Calu3 (cell line): ENCODE measurements at regions not wholly inside any gene's neighbourhood (a gene's known extent, or its start where the extent isn't known, plus 50 kb on each side); places are given as distances from the start of the nearest gene placed in this dataset.
A peak's percentile ranks its signal among the peaks of the same experiment; 100 is the strongest.

Experiments
- BruUV-seq: library from RNA; stranded (reverse); fragments of 400-500 nt; replicated peaks from 2 replicates; lab custom pipeline; 2021; lab: Mats Ljungman, UMichigan
- CTCF ChIA-PET: fragments of 300-600 bp; sonication (Branson Sonifier 250); formaldehyde crosslinking; loops from one replicate; lab custom pipeline; 2022; ENCODE audit warnings: antibody characterized with exemption; lab: Charles Lee
- DNase-seq: peaks from one replicate; pipeline ENCODE4 v3.0.0; 2022
- H3K27ac Mint-ChIP-seq: one replicate; pipeline ENCODE4 v1.8.0; 2022; ENCODE audit warnings: mixed read lengths; ENCODE audit not compliant: unreplicated experiment
- H3K27me3 Mint-ChIP-seq: one replicate; pipeline ENCODE4 v1.8.0; 2022; ENCODE audit warnings: mixed read lengths; ENCODE audit not compliant: unreplicated experiment
- H3K36me3 Mint-ChIP-seq: one replicate; pipeline ENCODE4 v1.8.0; 2022; ENCODE audit warnings: mild to moderate bottlenecking, moderate library complexity, mixed read lengths; ENCODE audit not compliant: insufficient read depth, unreplicated experiment
- H3K4me1 Mint-ChIP-seq: one replicate; pipeline ENCODE4 v1.8.0; 2022; ENCODE audit warnings: mild to moderate bottlenecking, low read depth, mixed read lengths; ENCODE audit not compliant: unreplicated experiment
- H3K4me3 Mint-ChIP-seq: one replicate; pipeline ENCODE4 v1.8.0; 2022; ENCODE audit warnings: mild to moderate bottlenecking, low read depth, moderate library complexity, mixed read lengths; ENCODE audit not compliant: unreplicated experiment
- H3K9me3 Mint-ChIP-seq: one replicate; pipeline ENCODE4 v1.8.0; 2022; ENCODE audit warnings: low read depth, mixed read lengths; ENCODE audit not compliant: unreplicated experiment
- CTCF ChIP-seq: fragments of 200-600 bp; IDR thresholded peaks from one replicate; pipeline ENCODE4 v1.8.0; 2022; ENCODE audit warnings: antibody characterized with exemption; ENCODE audit not compliant: unreplicated experiment
- intact Hi-C: fragments of 100-400 bp; cut with micrococcal nuclease; formaldehyde crosslinking; loops from one replicate; pipeline ENCODE4 v1.10.0; 2022; ENCODE audit not compliant: unreplicated experiment

DNA sequence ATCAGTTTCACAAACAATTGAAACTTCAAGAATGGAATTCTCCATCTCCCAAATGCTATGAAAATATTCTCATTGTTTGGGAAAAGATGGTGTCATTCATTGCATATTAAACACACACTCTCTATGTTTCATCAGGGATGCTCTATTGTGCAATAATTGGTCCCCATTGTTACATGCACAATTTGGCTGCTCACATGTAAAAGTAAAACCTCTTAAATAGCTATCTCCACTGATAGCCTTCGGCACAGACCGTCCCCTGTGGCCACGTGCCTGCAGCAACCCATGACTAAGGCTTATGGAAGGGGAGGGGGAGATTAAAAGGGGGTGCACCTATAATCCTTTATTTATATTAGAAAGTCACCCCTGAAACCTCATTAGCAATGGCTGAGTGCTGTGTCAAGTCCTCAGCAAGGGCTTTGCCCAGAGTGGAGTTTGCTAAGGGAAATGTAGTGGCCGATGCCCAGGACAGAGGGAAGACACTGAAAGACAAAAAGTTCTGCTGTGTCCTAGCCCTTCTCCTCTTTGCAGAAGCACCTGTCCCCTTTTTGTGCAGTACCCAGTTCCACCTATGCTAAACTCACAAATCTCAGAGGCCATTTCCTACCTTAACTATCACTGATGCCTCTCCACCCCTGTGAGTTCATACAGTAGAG, 309.6 kb upstream of the ESRRG start:
- BruUV-seq, result no TSS peak
- DNase-seq, result no peak
- no peaks in the 10 kb centered on the region for H3K36me3 Mint-ChIP-seq
- H3K27ac Mint-ChIP-seq, result no peak overlapping the region
- peaks cover 8% of the 10 kb centered on the region for H3K9me3 Mint-ChIP-seq
- H3K4me3 Mint-ChIP-seq, result no peak overlapping the region
- TF ChIP-seq CTCF, result no peak
- peaks cover 22% of the 10 kb centered on the region for H3K4me1 Mint-ChIP-seq
- no peaks in the 10 kb centered on the region for H3K27me3 Mint-ChIP-seq
- intact Hi-C loops, result no loop called here
- CTCF ChIA-PET, result no interaction called here

- BruUV-seq, result no TSS peak
- Mint-ChIP-seq H3K36me3 (no peaks in the 10 kb centered on the region), H3K4me1 (peaks cover 46% of the 10 kb centered on the region), H3K4me3 (peak overlapping the region; percentile 2), H3K9me3 (no peaks in the 10 kb centered on the region), H3K27me3 (no peaks in the 10 kb centered on the region), H3K27ac (peak overlapping the region; percentile 48)
- peak; percentile 77 for DNase-seq
- CTCF ChIA-PET, result interaction anchor here (0.6 to 1.2 kb wide), 7 partner anchors 14 to 827 kb away, joined by 3 to 13 read pairs (median 3); no protein-coding TSS in a partner anchor
- TF ChIP-seq CTCF, result no peak
- intact Hi-C loops, result loop anchor here (1.0 to 5.0 kb wide), 4 partner anchors 63 to 282 kb away; no protein-coding TSS in a partner anchor
Observed at GRCh38 chr1:217029281-217030157, 306.3 kb upstream of the ESRRG start.

DNA sequence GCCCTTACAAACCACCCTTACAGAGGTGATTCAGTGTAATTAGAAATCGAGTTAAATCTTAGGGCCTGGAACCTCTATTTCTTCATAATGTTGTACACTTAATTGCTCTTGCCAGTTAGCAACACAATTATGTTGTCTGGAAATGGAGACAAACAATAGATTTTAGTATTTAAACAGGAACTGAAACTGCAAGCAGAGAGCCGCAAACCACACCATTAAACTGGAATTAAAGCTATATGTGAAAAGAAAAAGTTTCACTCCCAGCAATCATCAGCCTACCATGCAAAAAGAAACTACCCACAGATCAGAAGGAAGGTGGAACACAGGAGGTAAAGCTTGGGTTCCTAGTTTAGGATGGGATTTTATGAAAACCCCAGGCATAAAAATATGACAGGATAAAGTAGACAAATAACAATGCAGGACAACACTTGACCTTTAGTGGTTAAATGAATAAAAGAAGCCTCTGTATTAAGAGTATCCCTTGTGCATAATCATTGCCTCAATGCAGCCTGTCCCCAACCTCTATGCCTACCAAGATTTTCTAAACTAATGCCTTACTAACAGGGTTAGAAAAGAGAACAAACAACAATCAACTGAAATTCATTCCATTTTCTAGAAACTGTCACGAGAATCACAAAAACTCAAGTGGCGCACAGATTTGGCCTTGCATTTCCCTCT, 304.3 kb upstream of the ESRRG start:
- Mint-ChIP-seq H3K27me3 (no peaks in the 10 kb centered on the region), H3K27ac (peak overlapping the region; percentile 3), H3K36me3 (no peaks in the 10 kb centered on the region), H3K4me3 (no peak overlapping the region), H3K4me1 (peaks cover 46% of the 10 kb centered on the region), H3K9me3 (no peaks in the 10 kb centered on the region)
- CTCF ChIA-PET, result no interaction called here
- no peak for TF ChIP-seq CTCF
- DNase-seq, result no peak
- intact Hi-C loops, result loop anchor here (5.0 kb wide), 3 partner anchors 65 to 125 kb away; no protein-coding TSS in a partner anchor
- no TSS peak for BruUV-seq

- no TSS peak for BruUV-seq
- Mint-ChIP-seq H3K27ac (peak overlapping the region; percentile 3), H3K27me3 (no peaks in the 10 kb centered on the region), H3K36me3 (no peaks in the 10 kb centered on the region), H3K9me3 (no peaks in the 10 kb centered on the region), H3K4me1 (peaks cover 46% of the 10 kb centered on the region), H3K4me3 (peak overlapping the region; percentile 11)
- intact Hi-C loops, result loop anchor here (5.0 kb wide), 3 partner anchors 64 to 124 kb away; no protein-coding TSS in a partner anchor
- no peak for TF ChIP-seq CTCF
- DNase-seq, result peak; percentile 53
- CTCF ChIA-PET, result no interaction called here
Observed at GRCh38 chr1:217026531-217026930, 303.3 kb upstream of the ESRRG start.
